22Rv1 (cell line): ENCODE measurements at regions not wholly inside any gene's neighbourhood (a gene's known extent, or its start where the extent isn't known, plus 50 kb on each side); places are given as distances from the start of the nearest gene placed in this dataset.

ENCODE experiments used
- ZFX ChIP-seq: fragments of 450-650 bp; IDR thresholded peaks from 2 replicates; pipeline ENCODE4 v1.6.1; 2017; ENCODE audit warnings: antibody characterized with exemption, borderline replicate concordance
- TF ChIP-seq, protein P1 (sequence below): fragments of 450-650 bp; IDR thresholded peaks from 2 replicates; pipeline ENCODE4 v1.5.1; 2017; ENCODE audit warnings: mild to moderate bottlenecking

DNA sequence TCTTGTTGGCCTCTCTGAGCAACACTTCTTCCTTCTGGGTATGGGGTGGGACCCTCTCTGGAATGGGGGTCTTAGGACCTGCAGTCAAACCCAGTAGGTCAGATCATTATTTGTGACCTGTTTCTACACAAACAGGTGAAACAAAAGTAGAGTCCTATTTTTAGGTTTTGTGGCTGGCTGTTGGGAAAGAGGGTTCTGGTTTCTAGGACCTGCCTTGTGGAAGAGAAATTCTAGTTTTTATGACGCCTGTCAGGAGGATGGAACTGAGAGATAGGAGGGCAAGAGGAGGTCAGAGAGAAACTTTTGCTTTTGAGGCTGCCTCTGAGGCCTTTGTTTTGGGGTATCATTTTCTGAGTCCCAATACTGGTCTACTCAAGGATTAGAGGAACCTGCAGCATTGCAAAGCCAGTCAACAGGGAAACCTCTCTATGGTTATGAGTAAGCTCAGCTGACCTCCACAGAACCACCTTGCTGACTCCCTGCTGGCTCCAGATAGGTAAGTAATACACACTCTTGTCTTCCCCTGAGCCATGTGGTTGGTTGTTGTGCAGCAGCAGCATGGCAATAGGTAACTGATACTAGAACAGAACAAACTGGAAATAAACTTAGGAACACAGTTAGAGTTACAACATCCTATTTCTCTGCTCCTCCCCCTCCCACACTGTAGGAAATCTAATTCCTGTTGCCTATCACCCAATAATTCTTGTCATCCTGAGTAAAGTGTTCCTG lies 114.7 kb upstream of the VCX3B start:
- TF ChIP-seq, protein P1, sequence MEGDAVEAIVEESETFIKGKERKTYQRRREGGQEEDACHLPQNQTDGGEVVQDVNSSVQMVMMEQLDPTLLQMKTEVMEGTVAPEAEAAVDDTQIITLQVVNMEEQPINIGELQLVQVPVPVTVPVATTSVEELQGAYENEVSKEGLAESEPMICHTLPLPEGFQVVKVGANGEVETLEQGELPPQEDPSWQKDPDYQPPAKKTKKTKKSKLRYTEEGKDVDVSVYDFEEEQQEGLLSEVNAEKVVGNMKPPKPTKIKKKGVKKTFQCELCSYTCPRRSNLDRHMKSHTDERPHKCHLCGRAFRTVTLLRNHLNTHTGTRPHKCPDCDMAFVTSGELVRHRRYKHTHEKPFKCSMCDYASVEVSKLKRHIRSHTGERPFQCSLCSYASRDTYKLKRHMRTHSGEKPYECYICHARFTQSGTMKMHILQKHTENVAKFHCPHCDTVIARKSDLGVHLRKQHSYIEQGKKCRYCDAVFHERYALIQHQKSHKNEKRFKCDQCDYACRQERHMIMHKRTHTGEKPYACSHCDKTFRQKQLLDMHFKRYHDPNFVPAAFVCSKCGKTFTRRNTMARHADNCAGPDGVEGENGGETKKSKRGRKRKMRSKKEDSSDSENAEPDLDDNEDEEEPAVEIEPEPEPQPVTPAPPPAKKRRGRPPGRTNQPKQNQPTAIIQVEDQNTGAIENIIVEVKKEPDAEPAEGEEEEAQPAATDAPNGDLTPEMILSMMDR = no peak
- TF ChIP-seq ZFX = no peak
